GM12878 (cell line): ENCODE measurements at regions not wholly inside any gene's neighbourhood (a gene's known extent, or its start where the extent isn't known, plus 50 kb on each side); places are given as distances from the start of the nearest gene placed in this dataset.

Experiments
- ATAC-seq: fragments of 200-7000 bp; cut with Tn5 transposase; 3 replicates; pipeline ENCODE4 v1.9.1; 2020; ENCODE audit warnings: mild to moderate bottlenecking, moderate library complexity
- BruUV-seq: library from RNA; stranded (reverse); fragments of 400-500 nt; replicated peaks from 2 replicates; lab custom pipeline; 2021; lab: Mats Ljungman, UMichigan
- CTCF ChIA-PET: fragments of 300-600 bp; sonication (Branson Sonifier 250); formaldehyde crosslinking; extraction: SDS; loops from one replicate; lab custom pipeline; 2021; ENCODE audit warnings: inconsistent platforms; lab: Yijun Ruan, JAX
- POLR2A ChIA-PET: fragments of 350-600 bp; formaldehyde crosslinking; extraction: SDS; loops from one replicate; lab custom pipeline; 2021; ENCODE audit warnings: inconsistent platforms; lab: Charles Lee
- RAD21 ChIA-PET: fragments of 300-600 bp; sonication (Branson Sonifier 250); formaldehyde crosslinking; loops from one replicate; lab custom pipeline; 2023; ENCODE audit warnings: antibody characterized with exemption; ENCODE audit not compliant: unreplicated experiment; lab: Charles Lee
- SMC1A ChIA-PET: fragments of 300-600 bp; sonication (Branson Sonifier 250); formaldehyde crosslinking; loops from one replicate; lab custom pipeline; 2023; ENCODE audit not compliant: unreplicated experiment, uncharacterized antibody; lab: Charles Lee
- DNase-seq: peaks from one replicate; pipeline ENCODE4 v3.0.0-alpha.2; 2011; ENCODE audit warnings: low read depth, low spot score
- FAIRE-seq: peaks from 3 replicates; lab custom pipeline; 2011; peaks lifted over from hg19 to GRCh38; lab: Jason Lieb, UNC
- H2AFZ ChIP-seq: 2 replicates; pipeline ENCODE4 v1.6.0; 2011; ENCODE audit warnings: low read depth, low read length, control low read depth; ENCODE audit not compliant: control insufficient read depth
- H3K27ac ChIP-seq: 2 replicates; pipeline ENCODE4 v1.5.1; 2011; ENCODE audit warnings: control low read depth; ENCODE audit not compliant: control insufficient read depth, insufficient read depth
- H3K27me3 ChIP-seq, 2 experiments: replicated peaks in 1 of 2; 2 replicates each; pipeline versions ENCODE4 v1.6.0 to v1.6.1; 2011; ENCODE audit warnings: low read length in 1 of 2; ENCODE audit not compliant: control insufficient read depth in 2 of 2, insufficient read depth in 2 of 2
- H3K36me3 ChIP-seq, 2 experiments: 2 replicates each; pipeline ENCODE4 v1.5.1; 2011; ENCODE audit warnings: low read length in 1 of 2; ENCODE audit not compliant: control insufficient read depth in 2 of 2, insufficient read depth in 2 of 2
- H3K4me1 ChIP-seq: 2 replicates; pipeline ENCODE4 v1.6.1; 2011; ENCODE audit warnings: mild to moderate bottlenecking, low read length, moderate library complexity, mixed read lengths; ENCODE audit not compliant: control insufficient read depth, insufficient read depth
- H3K4me2 ChIP-seq: 2 replicates; pipeline ENCODE4 v1.6.0; 2011; ENCODE audit warnings: control low read depth; ENCODE audit not compliant: control insufficient read depth, insufficient read depth
- H3K4me3 ChIP-seq: fragments of 200-600 bp; sonication (generic); 2 replicates; pipeline ENCODE4 v1.5.1; 2016
- H3K79me2 ChIP-seq: 2 replicates; pipeline ENCODE4 v1.6.0; 2011; ENCODE audit warnings: low read length; ENCODE audit not compliant: control insufficient read depth, insufficient read depth
- H3K9ac ChIP-seq: 2 replicates; pipeline ENCODE4 v1.8.0; 2011; ENCODE audit warnings: low read length, control low read depth, mixed read lengths; ENCODE audit not compliant: control insufficient read depth, insufficient read depth
- H3K9me3 ChIP-seq: replicated peaks from 3 replicates; pipeline ENCODE4 v1.5.1; 2011; ENCODE audit warnings: mild to moderate bottlenecking, low read length; ENCODE audit not compliant: control insufficient read depth, insufficient read depth
- H4K20me1 ChIP-seq: 2 replicates; pipeline ENCODE4 v1.6.0; 2011; ENCODE audit not compliant: control insufficient read depth, insufficient read depth
- BHLHE40 ChIP-seq, 2 experiments: fragments of 450-650 bp in 1 of 2; IDR thresholded peaks; 2 replicates each; pipeline ENCODE4 v1.6.1; 2011 to 2017; ENCODE audit warnings: low read depth in 2 of 2, borderline replicate concordance in 1 of 2, improper control_type of control experiment in 1 of 2, low read length in 1 of 2, mild to moderate bottlenecking in 1 of 2
- CEBPB ChIP-seq, 2 experiments: fragments of 150-350 bp in 1 of 2; IDR thresholded peaks; 2 replicates each; pipeline ENCODE4 v1.6.1; 2012 to 2014; ENCODE audit warnings: low read depth in 2 of 2, low read length in 2 of 2, borderline replicate concordance in 1 of 2, inconsistent platforms in 1 of 2
- CHD4 ChIP-seq: fragments of 200-600 bp; sonication (generic); IDR thresholded peaks from 2 replicates; pipeline ENCODE4 v1.6.1; 2016; ENCODE audit warnings: mild to moderate bottlenecking
- GATAD2B ChIP-seq: fragments of 450-650 bp; conservative IDR thresholded peaks from 2 replicates; pipeline ENCODE4 v1.6.1; 2017; ENCODE audit warnings: low read depth, mild to moderate bottlenecking, moderate library complexity
- IRF3 ChIP-seq: fragments of 450-650 bp; IDR thresholded peaks from 2 replicates; pipeline ENCODE4 v1.6.1; 2014; ENCODE audit warnings: mild to moderate bottlenecking
- KAT2A ChIP-seq: conservative IDR thresholded peaks from 2 replicates; pipeline ENCODE4 v1.6.1; 2011; ENCODE audit warnings: low read depth, low read length; ENCODE audit not compliant: control insufficient read depth
- MYC ChIP-seq: IDR thresholded peaks from 2 replicates; pipeline ENCODE4 v1.6.1; 2011; ENCODE audit warnings: mild to moderate bottlenecking, low read length, moderate library complexity, inconsistent platforms; ENCODE audit not compliant: insufficient read depth, insufficient replicate concordance, insufficient read length, severe bottlenecking
- NFYA ChIP-seq: IDR thresholded peaks from 2 replicates; pipeline ENCODE4 v1.6.1; 2011; ENCODE audit warnings: low read depth, mild to moderate bottlenecking, low read length, improper control_type of control experiment, borderline replicate concordance
- NFYB ChIP-seq: IDR thresholded peaks from 2 replicates; pipeline ENCODE4 v1.6.1; 2011; ENCODE audit warnings: low read depth, mild to moderate bottlenecking, low read length, improper control_type of control experiment, moderate library complexity; ENCODE audit not compliant: insufficient read depth
- RB1 ChIP-seq: fragments of 450-650 bp; formaldehyde crosslinking; IDR thresholded peaks from 2 replicates; pipeline ENCODE4 v1.6.1; 2017; ENCODE audit warnings: mild to moderate bottlenecking, borderline replicate concordance
- RELB ChIP-seq: fragments of 450-650 bp; IDR thresholded peaks from 2 replicates; pipeline ENCODE4 v1.6.1; 2017; ENCODE audit warnings: low read depth, mild to moderate bottlenecking, moderate library complexity
- SIX5 ChIP-seq: IDR thresholded peaks from 2 replicates; pipeline ENCODE4 v1.6.1; 2011; ENCODE audit warnings: mild to moderate bottlenecking, low read depth, low read length, moderate library complexity; ENCODE audit not compliant: severe bottlenecking
- TCF7 ChIP-seq: IDR thresholded peaks from 2 replicates; pipeline ENCODE4 v1.6.1; 2014; ENCODE audit warnings: antibody characterized with exemption, borderline replicate concordance
- ZBTB4 ChIP-seq: fragments of 450-650 bp; formaldehyde crosslinking; IDR thresholded peaks from 2 replicates; pipeline ENCODE4 v1.4.0; 2022; ENCODE audit warnings: mild to moderate bottlenecking, moderate library complexity
- ZNF217 ChIP-seq: fragments of 450-650 bp; IDR thresholded peaks from 2 replicates; pipeline ENCODE4 v1.6.1; 2017; ENCODE audit warnings: antibody characterized with exemption, mild to moderate bottlenecking
- ZNF384 ChIP-seq: IDR thresholded peaks from 2 replicates; pipeline ENCODE4 v1.6.1; 2012; ENCODE audit warnings: low read depth, mild to moderate bottlenecking, low read length, improper control_type of control experiment, borderline replicate concordance
- WGBS: methylation state at CpG from one replicate; pipeline ENCODE4 v1.1.6; 2016; ENCODE audit warnings: low lambda C conversion rate; ENCODE audit not compliant: insufficient replicate concordance, insufficient coverage; ENCODE audit errors: missing lambda C conversion rate; 5-methylcytosine and 5-hydroxymethylcytosine counted together
- in situ Hi-C: fragments of 300-500 bp; cut with MboI; formaldehyde crosslinking; loops from 9 replicates; pipeline ENCODE4 v1.14.3; 2018; ENCODE audit warnings: mixed read lengths
- intact Hi-C: fragments of 100-400 bp; cut with micrococcal nuclease; formaldehyde crosslinking; loops from one replicate; pipeline ENCODE4 v1.14.2; 2022; ENCODE audit not compliant: unreplicated experiment

GRCh38 chr2:228786901-228787300, 484.2 kb downstream of the PID1 start:
- CTCF ChIA-PET: no interaction called here
- Histone ChIP-seq H3K79me2 (no peaks in the 10 kb centered on the region), H3K9ac (no peak overlapping the region), H3K9me3 (no peaks in the 10 kb centered on the region), H2AFZ (no peak overlapping the region), H3K4me3 (no peak overlapping the region), H3K36me3 (no peaks in the 10 kb centered on the region), H3K27ac (no peak overlapping the region), H4K20me1 (no peaks in the 10 kb centered on the region)
- RAD21 ChIA-PET: no interaction called here
- no peak for DNase-seq
- ATAC-seq: no peak
- POLR2A ChIA-PET: no interaction called here
- intact Hi-C loops: no loop called here
- no peak for FAIRE-seq
- SMC1A ChIA-PET: interaction anchor here (0.7 kb wide), 1 partner anchor 375 kb away, joined by 3 read pairs; no protein-coding TSS in a partner anchor
- WGBS: 34% methylated on average over 6 of the region's 6 CpGs
- TF ChIP-seq NFYB (no peak), GATAD2B (no peak), ZBTB4 (no peak), RELB (no peak), NFYA (no peak), ZNF217 (no peak), KAT2A (no peak), TCF7 (no peak), CHD4 (no peak), MYC (no peak), BHLHE40 (IDR thresholded peaks at IDR 0.05; ENCODE audit: borderline replicate concordance in 1 of 2, low read depth in 2 of 2, low read length in 1 of 2) (no peak), RB1 (no peak), SIX5 (no peak), CEBPB (IDR thresholded peaks at IDR 0.05; ENCODE audit: borderline replicate concordance in 1 of 2, low read depth in 2 of 2, low read length in 2 of 2) (no peak), ZNF384 (no peak), IRF3 (no peak)
- TF ChIP-seq, all 136 proteins: peak for 0
- in situ Hi-C loops: no loop called here
- Histone ChIP-seq H3K4me1 (no peaks in the 10 kb centered on the region), H3K4me2 (no peak overlapping the region), H3K27me3 (no peaks in the 10 kb centered on the region)
- BruUV-seq: no TSS peak
